GM12875 (cell line): ENCODE measurements at regions not wholly inside any gene's neighbourhood (a gene's known extent, or its start where the extent isn't known, plus 50 kb on each side); places are given as distances from the start of the nearest gene placed in this dataset.

ENCODE experiments used
- H3K4me3 ChIP-seq: one replicate; pipeline ENCODE4 v1.5.1; 2011; ENCODE audit warnings: low read depth, low read length, control low read depth
- TF ChIP-seq, protein P1 (sequence below): IDR thresholded peaks from 2 replicates; pipeline ENCODE4 v1.5.1; 2011; ENCODE audit warnings: low read depth, mild to moderate bottlenecking, control low read depth, inconsistent platforms, low read length, moderate library complexity, borderline replicate concordance; ENCODE audit not compliant: insufficient read depth

DNA sequence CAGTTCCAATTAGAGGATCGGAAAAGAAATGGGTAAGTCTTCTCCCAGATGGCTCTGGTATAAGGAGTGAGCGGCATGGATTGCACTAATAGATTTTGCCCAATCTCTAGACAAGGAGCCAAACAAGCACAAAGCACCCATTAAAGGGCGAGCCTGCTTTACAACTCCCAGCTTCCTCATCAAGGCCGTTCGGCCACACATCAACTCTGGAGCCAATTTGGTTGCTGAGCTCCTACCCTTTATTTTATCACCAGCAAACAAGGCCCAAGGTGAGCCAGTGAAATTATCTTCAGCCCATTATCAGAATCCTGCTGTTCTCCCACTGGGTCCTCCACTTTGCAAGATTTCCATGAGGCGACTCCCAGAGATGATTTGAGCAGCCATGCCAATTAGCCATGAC, 292.2 kb upstream of the NPVF start:
- TF ChIP-seq, protein P1, sequence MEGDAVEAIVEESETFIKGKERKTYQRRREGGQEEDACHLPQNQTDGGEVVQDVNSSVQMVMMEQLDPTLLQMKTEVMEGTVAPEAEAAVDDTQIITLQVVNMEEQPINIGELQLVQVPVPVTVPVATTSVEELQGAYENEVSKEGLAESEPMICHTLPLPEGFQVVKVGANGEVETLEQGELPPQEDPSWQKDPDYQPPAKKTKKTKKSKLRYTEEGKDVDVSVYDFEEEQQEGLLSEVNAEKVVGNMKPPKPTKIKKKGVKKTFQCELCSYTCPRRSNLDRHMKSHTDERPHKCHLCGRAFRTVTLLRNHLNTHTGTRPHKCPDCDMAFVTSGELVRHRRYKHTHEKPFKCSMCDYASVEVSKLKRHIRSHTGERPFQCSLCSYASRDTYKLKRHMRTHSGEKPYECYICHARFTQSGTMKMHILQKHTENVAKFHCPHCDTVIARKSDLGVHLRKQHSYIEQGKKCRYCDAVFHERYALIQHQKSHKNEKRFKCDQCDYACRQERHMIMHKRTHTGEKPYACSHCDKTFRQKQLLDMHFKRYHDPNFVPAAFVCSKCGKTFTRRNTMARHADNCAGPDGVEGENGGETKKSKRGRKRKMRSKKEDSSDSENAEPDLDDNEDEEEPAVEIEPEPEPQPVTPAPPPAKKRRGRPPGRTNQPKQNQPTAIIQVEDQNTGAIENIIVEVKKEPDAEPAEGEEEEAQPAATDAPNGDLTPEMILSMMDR = no peak
- H3K4me3 ChIP-seq = no peak overlapping the region

DNA sequence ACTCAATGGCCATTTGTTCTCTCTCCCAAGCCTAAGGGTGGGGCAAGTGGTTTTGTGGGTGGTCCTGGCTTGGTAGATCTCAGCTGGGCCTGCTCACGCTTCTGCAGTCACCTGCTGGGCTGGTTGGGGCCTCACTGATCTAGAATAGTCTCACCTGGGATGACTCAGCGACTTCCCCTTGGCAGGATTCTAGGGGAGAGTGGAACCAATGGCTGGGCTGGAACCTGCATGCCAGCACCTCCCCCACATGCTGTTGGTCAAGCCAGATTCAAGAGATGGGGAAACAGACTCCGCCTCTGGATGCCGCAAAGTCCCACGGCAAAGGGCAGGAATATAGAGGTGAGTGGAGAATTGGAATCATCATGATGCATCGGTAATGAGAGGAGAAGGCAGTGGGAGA, 292.9 kb upstream of the NPVF start:
- H3K4me3 ChIP-seq = no peak overlapping the region
- TF ChIP-seq, protein P1 = no peak

DNA sequence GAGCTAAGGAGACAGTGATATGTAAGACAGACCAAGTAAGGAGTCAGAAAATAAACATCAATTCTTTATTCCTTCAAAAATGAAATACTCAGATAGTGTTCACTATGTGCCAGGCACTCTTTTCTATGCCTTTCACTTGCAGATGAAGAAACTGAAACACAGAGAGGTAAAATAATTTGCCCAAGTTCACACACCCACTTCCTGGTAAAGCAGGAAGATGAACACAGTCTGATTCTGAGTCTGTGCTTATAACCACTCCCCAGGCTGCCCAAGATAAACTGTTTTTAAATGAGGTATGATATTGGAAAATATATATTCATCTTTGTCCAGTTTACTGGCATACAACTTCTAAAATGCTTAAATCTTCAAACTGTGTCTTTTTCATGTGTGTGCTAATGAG, 294.4 kb upstream of the NPVF start:
- TF ChIP-seq, protein P1 = no peak
- H3K4me3 ChIP-seq = no peak overlapping the region

DNA sequence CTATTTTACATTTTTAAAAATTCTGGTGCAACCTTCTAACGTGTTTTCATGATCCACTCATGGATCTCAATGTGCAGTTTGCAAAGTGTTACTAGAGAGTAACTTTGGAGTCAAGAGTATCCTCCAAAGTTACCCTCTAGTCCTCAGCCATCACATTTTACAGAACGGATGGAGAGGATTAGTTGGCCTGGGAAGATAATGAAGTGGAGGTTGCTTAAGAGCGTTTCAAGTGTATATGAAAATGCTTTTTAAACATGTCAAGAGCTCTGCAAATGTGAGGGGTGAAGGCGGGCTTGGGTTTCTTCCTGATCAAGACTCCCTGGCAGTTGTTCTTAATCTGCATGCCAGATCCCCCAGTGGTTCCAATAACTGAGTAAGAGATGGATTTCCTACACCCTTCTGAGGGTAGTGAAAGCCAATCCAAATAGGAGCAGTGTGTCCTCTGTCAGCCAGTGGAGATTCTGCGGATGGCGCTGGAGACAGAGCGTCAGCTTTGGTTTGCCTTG, 299.4 kb upstream of the NPVF start:
- H3K4me3 ChIP-seq = no peak overlapping the region
- TF ChIP-seq, protein P1 = no peak

DNA sequence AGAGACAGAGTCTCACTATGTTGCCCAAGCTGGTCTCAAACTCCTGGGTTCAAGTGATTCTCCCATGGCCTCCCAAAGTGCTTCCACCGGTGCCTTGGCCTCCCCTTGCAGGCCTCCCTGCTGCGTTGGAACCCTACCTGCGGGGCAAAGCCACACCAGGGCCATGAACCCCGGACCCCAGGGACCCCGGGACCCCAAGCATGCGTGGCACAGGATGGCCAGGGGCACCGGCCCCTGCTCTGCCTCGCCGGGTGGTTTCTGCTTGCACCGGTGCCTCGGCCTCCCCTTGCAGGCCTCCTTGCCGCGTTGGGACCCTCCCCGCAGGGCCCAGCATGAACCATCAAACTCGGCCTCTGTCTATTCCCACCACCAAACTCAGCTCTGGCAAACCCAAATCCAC, 301.0 kb upstream of the NPVF start:
- H3K4me3 ChIP-seq = no peak overlapping the region
- TF ChIP-seq, protein P1 = no peak

DNA sequence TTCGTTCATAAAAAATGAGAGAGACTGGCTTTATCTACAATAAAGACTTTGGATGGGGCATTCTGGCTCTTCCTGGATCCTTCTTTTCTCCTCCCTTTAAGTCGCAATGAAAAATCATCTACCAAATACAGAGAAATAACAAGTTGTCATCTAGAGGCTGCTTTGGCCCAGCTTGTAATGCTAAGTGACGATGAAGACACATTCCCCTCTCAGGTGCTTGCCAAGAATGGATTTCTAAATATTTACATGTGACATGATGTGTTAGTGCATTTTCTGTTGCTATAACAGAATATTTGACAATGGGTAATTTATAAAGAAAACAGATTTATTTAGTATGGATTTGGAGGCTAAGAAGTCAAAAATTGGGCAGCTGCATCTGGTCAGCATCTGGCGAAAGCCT, 308.6 kb upstream of the NPVF start:
- TF ChIP-seq, protein P1 = no peak

DNA sequence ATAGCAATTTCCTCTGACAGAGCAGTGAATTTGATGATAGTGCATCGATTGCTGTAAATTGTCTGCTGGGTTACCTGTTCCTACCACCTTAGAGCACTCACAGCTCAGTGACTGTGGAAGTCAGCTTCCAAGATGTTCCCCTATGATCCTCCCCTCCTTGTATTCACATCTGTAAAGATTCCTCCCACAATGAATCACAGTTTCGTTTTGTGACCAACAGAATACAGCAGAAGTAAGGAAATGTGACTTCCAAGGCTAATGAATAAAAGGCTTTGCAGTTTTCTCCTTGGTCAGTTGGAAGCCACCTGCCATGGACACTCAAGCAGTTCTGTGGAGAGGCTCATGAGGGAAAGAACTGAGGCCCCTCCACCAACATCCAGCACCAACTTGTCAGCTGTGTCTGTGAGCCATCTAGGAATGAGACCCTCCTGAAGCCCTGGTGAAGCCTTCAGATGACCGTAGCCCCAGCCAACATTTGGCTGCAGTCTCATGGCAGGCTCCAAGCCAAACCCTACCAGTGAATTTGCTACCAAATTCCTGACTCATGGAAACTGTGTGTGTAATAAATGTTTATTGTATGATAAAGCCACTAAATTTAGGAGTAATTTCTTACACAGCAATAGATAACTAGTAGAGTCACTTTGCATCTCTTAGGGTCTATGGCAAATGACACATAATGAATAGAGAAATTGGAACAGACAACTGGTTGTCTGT, 309.5 kb upstream of the NPVF start:
- H3K4me3 ChIP-seq = no peak overlapping the region
- TF ChIP-seq, protein P1 = no peak

More for the DNA sequence above, 308.6 kb upstream of the NPVF start:
- H3K4me3 ChIP-seq = no peak overlapping the region
